Keratinocyte (primary cell): ENCODE measurements at regions not wholly inside any gene's neighbourhood (a gene's known extent, or its start where the extent isn't known, plus 50 kb on each side); places are given as distances from the start of the nearest gene placed in this dataset.

Source experiments
- DNase-seq: peaks from one replicate; pipeline ENCODE4 v3.0.0-alpha.2; 2011; ENCODE audit warnings: low read depth, missing footprints, low spot score
- FAIRE-seq: peaks from 2 replicates; lab custom pipeline; 2011; peaks lifted over from hg19 to GRCh38; lab: Jason Lieb, UNC
- H2AFZ ChIP-seq: 2 replicates; pipeline ENCODE4 v1.6.0; 2012; ENCODE audit warnings: low read length, control low read depth, inconsistent platforms; ENCODE audit not compliant: control insufficient read depth
- H3K27ac ChIP-seq: 2 replicates; pipeline ENCODE4 v1.5.1; 2011; ENCODE audit warnings: low read length; ENCODE audit not compliant: control insufficient read depth, insufficient read depth
- H3K27me3 ChIP-seq: 3 replicates; pipeline ENCODE4 v1.6.0; 2011; ENCODE audit warnings: low read length; ENCODE audit not compliant: control insufficient read depth, insufficient read depth; ENCODE audit errors: extremely low read depth
- H3K36me3 ChIP-seq, 2 experiments: 2 replicates in 1 of 2; 3 replicates in 1 of 2; pipeline ENCODE4 v1.5.1; 2011; ENCODE audit warnings: low read length in 2 of 2, mild to moderate bottlenecking in 1 of 2; ENCODE audit not compliant: control insufficient read depth in 2 of 2, insufficient read depth in 2 of 2; ENCODE audit errors: extremely low read depth in 1 of 2
- H3K4me1 ChIP-seq: 3 replicates; pipeline ENCODE4 v1.5.1; 2011; ENCODE audit warnings: low read length; ENCODE audit not compliant: control insufficient read depth, insufficient read depth; ENCODE audit errors: extremely low read depth
- H3K4me2 ChIP-seq: 3 replicates; pipeline ENCODE4 v1.6.0; 2011; ENCODE audit warnings: low read depth, low read length; ENCODE audit not compliant: control insufficient read depth, insufficient read depth; ENCODE audit errors: extremely low read depth
- H3K4me3 ChIP-seq, 3 experiments: fragments of 200-600 bp in 1 of 3; sonication (generic) in 1 of 3; 2 replicates in 2 of 3; 3 replicates in 1 of 3; pipeline ENCODE4 v1.5.1; 2011 to 2016; ENCODE audit warnings: low read length in 3 of 3, mild to moderate bottlenecking in 3 of 3, control low read depth in 2 of 3, inconsistent platforms in 1 of 3, low read depth in 1 of 3, mixed read lengths in 1 of 3, mixed run types in 1 of 3, moderate library complexity in 1 of 3; ENCODE audit not compliant: control insufficient read depth in 2 of 3, insufficient read depth in 2 of 3; ENCODE audit errors: extremely low read depth in 1 of 3
- H3K79me2 ChIP-seq: 2 replicates; pipeline ENCODE4 v1.6.0; 2012; ENCODE audit warnings: low read length; ENCODE audit not compliant: control insufficient read depth, insufficient read depth
- H3K9ac ChIP-seq: 3 replicates; pipeline ENCODE4 v1.6.0; 2011; ENCODE audit warnings: low read length; ENCODE audit not compliant: control insufficient read depth, insufficient read depth; ENCODE audit errors: extremely low read depth
- H3K9me1 ChIP-seq: 3 replicates; pipeline ENCODE4 v1.6.0; 2011; ENCODE audit warnings: low read length; ENCODE audit not compliant: control insufficient read depth, insufficient read depth; ENCODE audit errors: extremely low read depth
- H3K9me3 ChIP-seq: 2 replicates; pipeline ENCODE4 v1.5.1; 2012; ENCODE audit warnings: low read depth, low read length; ENCODE audit not compliant: control insufficient read depth
- H4K20me1 ChIP-seq: 3 replicates; pipeline ENCODE4 v1.6.0; 2011; ENCODE audit warnings: low read length; ENCODE audit not compliant: control insufficient read depth, insufficient read depth; ENCODE audit errors: extremely low read depth
- EZH2 ChIP-seq: IDR thresholded peaks from one replicate; pipeline ENCODE4 v1.6.1; 2012; ENCODE audit warnings: inconsistent platforms, mild to moderate bottlenecking, low read length, moderate library complexity
- dilution Hi-C: fragments of 300-500 bp; cut with MboI; formaldehyde crosslinking; loops from one replicate; pipeline ENCODE4 v1.7.0; 2020; ENCODE audit warnings: low sequenced_read_pairs; ENCODE audit not compliant: extremely low pct_ligation_motif_present
- TF ChIP-seq, protein P1 (sequence below), 3 experiments: IDR thresholded peaks in 1 of 3; conservative IDR thresholded peaks in 1 of 3; optimal IDR thresholded peaks in 1 of 3; 2 replicates in 2 of 3; 3 replicates in 1 of 3; pipeline versions ENCODE3 to v1.5.1; 2011; ENCODE audit warnings: low read length in 3 of 3, mild to moderate bottlenecking in 3 of 3, moderate library complexity in 2 of 3, control low read depth in 1 of 3, inconsistent platforms in 1 of 3; ENCODE audit not compliant: insufficient read depth in 2 of 3; ENCODE audit errors: extremely low read depth in 1 of 3

- H3K27me3 ChIP-seq: no peaks in the 10 kb centered on the region
- H3K9me1 ChIP-seq: no peaks in the 10 kb centered on the region
- H3K36me3 ChIP-seq: no peaks in the 10 kb centered on the region
- H2AFZ ChIP-seq: no peak overlapping the region
- no peaks in the 10 kb centered on the region for H3K4me1 ChIP-seq
- no peak for TF ChIP-seq EZH2
- TF ChIP-seq, protein P1, sequence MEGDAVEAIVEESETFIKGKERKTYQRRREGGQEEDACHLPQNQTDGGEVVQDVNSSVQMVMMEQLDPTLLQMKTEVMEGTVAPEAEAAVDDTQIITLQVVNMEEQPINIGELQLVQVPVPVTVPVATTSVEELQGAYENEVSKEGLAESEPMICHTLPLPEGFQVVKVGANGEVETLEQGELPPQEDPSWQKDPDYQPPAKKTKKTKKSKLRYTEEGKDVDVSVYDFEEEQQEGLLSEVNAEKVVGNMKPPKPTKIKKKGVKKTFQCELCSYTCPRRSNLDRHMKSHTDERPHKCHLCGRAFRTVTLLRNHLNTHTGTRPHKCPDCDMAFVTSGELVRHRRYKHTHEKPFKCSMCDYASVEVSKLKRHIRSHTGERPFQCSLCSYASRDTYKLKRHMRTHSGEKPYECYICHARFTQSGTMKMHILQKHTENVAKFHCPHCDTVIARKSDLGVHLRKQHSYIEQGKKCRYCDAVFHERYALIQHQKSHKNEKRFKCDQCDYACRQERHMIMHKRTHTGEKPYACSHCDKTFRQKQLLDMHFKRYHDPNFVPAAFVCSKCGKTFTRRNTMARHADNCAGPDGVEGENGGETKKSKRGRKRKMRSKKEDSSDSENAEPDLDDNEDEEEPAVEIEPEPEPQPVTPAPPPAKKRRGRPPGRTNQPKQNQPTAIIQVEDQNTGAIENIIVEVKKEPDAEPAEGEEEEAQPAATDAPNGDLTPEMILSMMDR (optimal IDR thresholded peaks at IDR 0.05 in 1 of 3, IDR thresholded peaks at IDR 0.05 in 1 of 3, conservative IDR thresholded peaks at IDR 0.05 in 1 of 3; ENCODE audit: extremely low read depth in 1 of 3, insufficient read depth in 2 of 3, low read length in 3 of 3): no peak
- dilution Hi-C loops: no loop called here
- no peaks in the 10 kb centered on the region for H3K79me2 ChIP-seq
- no peak overlapping the region for H3K4me3 ChIP-seq
- DNase-seq: no peak
- no peak overlapping the region for H3K9ac ChIP-seq
- no peak overlapping the region for H3K27ac ChIP-seq
- FAIRE-seq: no peak
- H3K4me2 ChIP-seq: no peak overlapping the region
- no peaks in the 10 kb centered on the region for H3K9me3 ChIP-seq
- no peaks in the 10 kb centered on the region for H4K20me1 ChIP-seq
Observed at GRCh38 chr7:110373859-110374258, 717.1 kb upstream of the LRRN3 start.

DNA sequence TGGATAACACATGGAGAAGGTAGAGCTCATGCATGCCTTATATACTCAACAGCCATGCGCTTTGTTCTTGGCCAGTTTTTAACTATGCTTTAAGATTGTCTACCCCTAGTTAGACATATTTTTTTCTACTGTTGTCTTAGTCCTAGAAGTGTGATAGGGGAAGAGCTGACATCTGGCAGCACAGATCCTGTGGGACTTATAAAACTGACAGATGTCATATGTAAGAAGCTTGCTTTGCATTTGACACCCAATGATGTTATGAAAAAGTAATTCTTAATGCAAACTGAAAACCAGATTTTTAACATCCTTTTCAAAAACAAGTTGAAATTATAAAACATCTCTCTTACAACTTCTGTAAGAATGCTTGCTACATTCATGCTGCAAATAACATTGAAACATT is 715.9 kb upstream of the LRRN3 start:
- Histone ChIP-seq H3K9me3 (no peaks in the 10 kb centered on the region), H2AFZ (no peak overlapping the region), H3K36me3 (no peaks in the 10 kb centered on the region), H3K79me2 (no peaks in the 10 kb centered on the region), H4K20me1 (no peaks in the 10 kb centered on the region), H3K4me1 (no peaks in the 10 kb centered on the region), H3K9ac (no peak overlapping the region), H3K27ac (no peak overlapping the region), H3K4me2 (no peak overlapping the region), H3K4me3 (no peak overlapping the region), H3K27me3 (no peaks in the 10 kb centered on the region), H3K9me1 (no peaks in the 10 kb centered on the region)
- TF ChIP-seq, protein P1 (optimal IDR thresholded peaks at IDR 0.05 in 1 of 3, IDR thresholded peaks at IDR 0.05 in 1 of 3, conservative IDR thresholded peaks at IDR 0.05 in 1 of 3; ENCODE audit: extremely low read depth in 1 of 3, insufficient read depth in 2 of 3, low read length in 3 of 3): no peak
- TF ChIP-seq EZH2: no peak
- FAIRE-seq: no peak
- dilution Hi-C loops: no loop called here
- DNase-seq: no peak
